Breast epithelium (tissue), 4 donors: ENCODE measurements at regions not wholly inside any gene's neighbourhood (a gene's known extent, or its start where the extent isn't known, plus 50 kb on each side); places are given as distances from the start of the nearest gene placed in this dataset.

Source experiments
- DNase-seq, 2 donors: peaks; one replicate each; pipeline ENCODE4 v3.0.0-alpha.2; 2019; ENCODE audit warnings: low spot score in 2 of 2
- H3K27ac ChIP-seq, 2 donors: fragments of 200-600 bp; sonication (generic) in 1 of 2; one replicate each; pipeline ENCODE4 v1.5.1; 2016 to 2019; ENCODE audit warnings: mild to moderate bottlenecking in 1 of 2
- H3K27me3 ChIP-seq, 2 donors: fragments of 200-600 bp; sonication (generic) in 1 of 2; one replicate each; pipeline versions ENCODE4 v1.5.1 to v1.6.0; 2017 to 2019; ENCODE audit warnings: control low read depth in 1 of 2, mild to moderate bottlenecking in 1 of 2
- H3K36me3 ChIP-seq: fragments of 200-600 bp; one replicate; pipeline ENCODE4 v1.5.1; 2019
- H3K4me1 ChIP-seq, 2 donors: fragments of 200-600 bp; sonication (generic); one replicate each; pipeline ENCODE4 v1.5.1; 2016 to 2019; ENCODE audit warnings: control low read depth in 1 of 2
- H3K4me3 ChIP-seq, 3 donors: fragments of 200-600 bp; sonication (generic); 1 replicate in 2 of 3; 2 replicates in 1 of 3; pipeline ENCODE4 v1.5.1; 2016 to 2019; ENCODE audit warnings: mild to moderate bottlenecking in 3 of 3, moderate library complexity in 2 of 3
- H3K9me3 ChIP-seq, 2 donors: fragments of 200-600 bp; sonication (generic) in 1 of 2; one replicate each; pipeline ENCODE4 v1.5.1; 2016 to 2019; ENCODE audit warnings: control low read depth in 1 of 2
- POLR2A ChIP-seq: fragments of 450-650 bp; IDR thresholded peaks from one replicate; pipeline ENCODE4 v1.6.1; 2016; ENCODE audit warnings: antibody characterized with exemption, mild to moderate bottlenecking, moderate library complexity
- POLR2AphosphoS5 ChIP-seq, 3 donors: sonication (generic); formaldehyde crosslinking; IDR thresholded peaks; one replicate each; pipeline ENCODE4 v1.6.1; 2017; ENCODE audit warnings: antibody characterized with exemption in 3 of 3
- intact Hi-C: fragments of 100-400 bp; cut with DNase I; formaldehyde crosslinking; loops from one replicate; pipeline ENCODE4 v1.15.1; 2023; ENCODE audit warnings: low total_unique reads
- TF ChIP-seq, protein P1 (sequence below), 3 donors: fragments of 450-650 bp; IDR thresholded peaks; one replicate each; pipeline ENCODE4 v1.5.1; 2016 to 2017; ENCODE audit warnings: antibody characterized with exemption in 3 of 3, mild to moderate bottlenecking in 3 of 3, moderate library complexity in 3 of 3

DNA sequence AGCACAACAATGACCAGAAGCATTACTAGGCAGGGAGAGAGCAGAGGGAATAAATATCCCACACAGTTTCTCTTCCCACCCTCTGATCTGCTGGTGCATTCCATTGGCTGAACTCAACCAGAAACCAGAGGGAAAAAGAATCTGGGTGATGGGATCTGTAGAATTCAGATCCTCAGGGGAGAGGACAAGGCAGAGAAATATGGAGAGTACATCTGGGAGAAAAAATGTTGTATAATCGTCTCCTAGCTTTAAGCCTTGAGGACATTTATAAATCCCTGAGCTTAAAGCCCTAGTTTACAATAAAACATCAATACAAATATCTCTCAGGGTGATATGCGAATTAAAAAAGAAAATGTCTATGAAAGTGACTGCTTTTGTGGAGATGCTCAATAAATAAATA is 368.1 kb upstream of the MAD2L1 start:
- TF ChIP-seq, protein P1, sequence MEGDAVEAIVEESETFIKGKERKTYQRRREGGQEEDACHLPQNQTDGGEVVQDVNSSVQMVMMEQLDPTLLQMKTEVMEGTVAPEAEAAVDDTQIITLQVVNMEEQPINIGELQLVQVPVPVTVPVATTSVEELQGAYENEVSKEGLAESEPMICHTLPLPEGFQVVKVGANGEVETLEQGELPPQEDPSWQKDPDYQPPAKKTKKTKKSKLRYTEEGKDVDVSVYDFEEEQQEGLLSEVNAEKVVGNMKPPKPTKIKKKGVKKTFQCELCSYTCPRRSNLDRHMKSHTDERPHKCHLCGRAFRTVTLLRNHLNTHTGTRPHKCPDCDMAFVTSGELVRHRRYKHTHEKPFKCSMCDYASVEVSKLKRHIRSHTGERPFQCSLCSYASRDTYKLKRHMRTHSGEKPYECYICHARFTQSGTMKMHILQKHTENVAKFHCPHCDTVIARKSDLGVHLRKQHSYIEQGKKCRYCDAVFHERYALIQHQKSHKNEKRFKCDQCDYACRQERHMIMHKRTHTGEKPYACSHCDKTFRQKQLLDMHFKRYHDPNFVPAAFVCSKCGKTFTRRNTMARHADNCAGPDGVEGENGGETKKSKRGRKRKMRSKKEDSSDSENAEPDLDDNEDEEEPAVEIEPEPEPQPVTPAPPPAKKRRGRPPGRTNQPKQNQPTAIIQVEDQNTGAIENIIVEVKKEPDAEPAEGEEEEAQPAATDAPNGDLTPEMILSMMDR (IDR thresholded peaks at IDR 0.05), result no peak
- no peak for TF ChIP-seq POLR2AphosphoS5 (IDR thresholded peaks at IDR 0.05)
- no peak for TF ChIP-seq POLR2A
- Histone ChIP-seq H3K27me3 (no peaks in the 10 kb centered on the region), H3K36me3 (no peaks in the 10 kb centered on the region), H3K4me1 (no peaks in the 10 kb centered on the region), H3K4me3 (no peak overlapping the region), H3K27ac (no peak overlapping the region), H3K9me3 (no peaks in the 10 kb centered on the region)
- intact Hi-C loops, result no loop called here
- DNase-seq, result no peak

DNA sequence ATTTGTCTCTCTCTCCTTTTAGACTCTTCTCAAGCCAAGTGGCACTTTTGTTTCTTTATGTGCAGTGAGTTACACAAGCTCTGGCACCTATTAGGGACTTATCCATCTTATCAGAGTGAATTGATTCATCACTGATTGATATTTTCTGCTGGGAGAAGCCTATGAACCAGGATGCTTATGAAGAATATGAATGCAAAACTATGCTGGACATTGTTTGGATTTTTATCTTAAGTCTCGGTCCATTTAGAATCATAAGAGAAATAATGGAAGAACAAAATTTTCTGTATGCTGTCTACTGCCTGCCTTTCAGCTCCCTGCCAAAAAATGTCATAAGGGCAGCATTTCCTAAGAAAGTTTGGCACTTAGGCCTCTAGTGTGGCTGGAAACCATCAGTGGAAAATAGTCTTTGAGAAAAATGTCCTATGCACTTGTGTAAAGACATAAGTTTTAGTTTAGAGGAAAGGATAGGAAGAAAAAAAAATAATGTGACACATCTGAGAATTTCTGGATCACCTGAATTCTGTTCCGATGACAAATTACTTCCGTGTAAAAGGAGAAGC is 365.7 kb upstream of the MAD2L1 start:
- H3K4me3 ChIP-seq, result no peak overlapping the region
- no peak overlapping the region for H3K27ac ChIP-seq
- TF ChIP-seq POLR2A (no peak), POLR2AphosphoS5 (IDR thresholded peaks at IDR 0.05) (no peak)
- TF ChIP-seq, protein P1 (IDR thresholded peaks at IDR 0.05), result no peak
- no peaks in the 10 kb centered on the region for H3K9me3 ChIP-seq
- H3K4me1 ChIP-seq, result no peaks in the 10 kb centered on the region
- no peak for DNase-seq
- no peaks in the 10 kb centered on the region for H3K27me3 ChIP-seq
- no peaks in the 10 kb centered on the region for H3K36me3 ChIP-seq
- intact Hi-C loops, result no loop called here

DNA sequence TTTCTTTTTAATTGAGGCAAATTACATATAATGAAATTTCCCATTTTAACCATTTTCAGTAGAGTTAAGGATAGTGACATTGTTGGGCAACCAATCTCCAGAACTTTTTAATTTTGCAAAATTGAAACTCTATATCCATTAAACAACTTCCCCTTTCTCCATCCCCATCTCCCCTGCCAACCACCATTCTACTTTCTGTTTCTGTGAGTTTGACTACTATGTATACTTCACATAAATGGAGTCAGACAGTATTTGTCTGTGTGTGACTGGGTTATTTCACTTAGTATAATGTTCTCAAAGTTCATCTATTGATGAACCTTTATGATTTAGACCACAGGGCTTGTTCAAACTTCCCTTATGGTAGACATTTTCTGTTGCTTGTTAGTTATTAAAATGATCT is 364.5 kb upstream of the MAD2L1 start:
- intact Hi-C loops, result no loop called here
- H3K4me1 ChIP-seq, result no peaks in the 10 kb centered on the region

GRCh38 chr4:120418146-120418545 is 351.5 kb upstream of the MAD2L1 start:
- Histone ChIP-seq H3K27ac (no peak overlapping the region), H3K36me3 (no peaks in the 10 kb centered on the region), H3K4me1 (no peaks in the 10 kb centered on the region), H3K4me3 (no peak overlapping the region), H3K9me3 (peaks cover 5 to 17% of the 10 kb centered on the region in 2 donors), H3K27me3 (no peaks in the 10 kb centered on the region)
- intact Hi-C loops, result loop anchor here (10.0 kb wide), 1 partner anchor 1247 kb away; no protein-coding TSS in a partner anchor
- TF ChIP-seq, protein P1 (IDR thresholded peaks at IDR 0.05), result no peak
- TF ChIP-seq POLR2A (no peak), POLR2AphosphoS5 (IDR thresholded peaks at IDR 0.05) (no peak)
- no peak for DNase-seq

More for the DNA sequence above, 364.5 kb upstream of the MAD2L1 start:
- DNase-seq, result no peak
- Histone ChIP-seq H3K27me3 (no peaks in the 10 kb centered on the region), H3K9me3 (no peaks in the 10 kb centered on the region), H3K36me3 (no peaks in the 10 kb centered on the region), H3K27ac (no peak overlapping the region), H3K4me3 (no peak overlapping the region)
- TF ChIP-seq POLR2AphosphoS5 (IDR thresholded peaks at IDR 0.05), result no peak
- TF ChIP-seq POLR2A, result no peak
- TF ChIP-seq, protein P1 (IDR thresholded peaks at IDR 0.05), result no peak

DNA sequence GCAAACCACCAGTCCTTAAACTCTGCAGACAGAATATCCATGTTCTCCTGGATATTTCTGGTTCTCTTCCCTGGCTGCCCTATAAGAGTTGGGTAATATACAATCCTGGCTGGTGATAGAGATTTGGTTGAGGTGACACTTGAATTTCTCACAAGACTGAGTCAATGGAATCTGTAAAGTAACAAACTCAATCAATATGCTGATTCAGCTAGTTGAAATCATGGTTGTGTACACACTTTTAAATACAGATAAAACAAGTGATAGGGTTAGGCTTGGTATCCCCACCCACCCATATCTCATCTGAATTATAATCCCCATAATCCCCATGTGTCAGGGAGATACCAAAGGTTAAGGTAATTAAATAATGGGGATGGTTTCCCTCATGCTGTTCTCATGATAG is 349.2 kb upstream of the MAD2L1 start:
- intact Hi-C loops, result loop anchor here (10.0 kb wide), 1 partner anchor 1249 kb away; no protein-coding TSS in a partner anchor
- H3K36me3 ChIP-seq, result no peaks in the 10 kb centered on the region
- DNase-seq, result no peak

More for the DNA sequence above, 349.2 kb upstream of the MAD2L1 start:
- no peak overlapping the region for H3K4me3 ChIP-seq
- no peak overlapping the region for H3K27ac ChIP-seq
- H3K4me1 ChIP-seq, result no peaks in the 10 kb centered on the region
- H3K27me3 ChIP-seq, result no peaks in the 10 kb centered on the region
- TF ChIP-seq POLR2A (no peak), POLR2AphosphoS5 (IDR thresholded peaks at IDR 0.05) (no peak)
- TF ChIP-seq, protein P1 (IDR thresholded peaks at IDR 0.05), result no peak
- peaks cover 5 to 28% of the 10 kb centered on the region in 2 donors for H3K9me3 ChIP-seq
